HEK293T (cell line): ENCODE measurements at regions not wholly inside any gene's neighbourhood (a gene's known extent, or its start where the extent isn't known, plus 50 kb on each side); places are given as distances from the start of the nearest gene placed in this dataset.
"Not testable (repeated sequence)": the region's sequence is repeated elsewhere in the genome, so short reads cannot be mapped to it uniquely, and the experiment has no call there.

Experiments
- CTCF ChIA-PET: fragments of 350-600 bp; formaldehyde crosslinking; extraction: SDS; loops from one replicate; lab custom pipeline; 2021; ENCODE audit warnings: antibody characterized with exemption, inconsistent platforms; lab: Yijun Ruan, JAX
- POLR2A ChIA-PET: fragments of 350-600 bp; formaldehyde crosslinking; extraction: SDS; loops from one replicate; lab custom pipeline; 2020; ENCODE audit warnings: antibody characterized with exemption, inconsistent platforms; lab: Yijun Ruan, JAX
- DNase-seq: peaks from one replicate; pipeline ENCODE4 v3.0.0; 2012; ENCODE audit warnings: mixed read lengths; ENCODE audit errors: extremely low spot score
- BHLHE40 ChIP-seq: fragments of 450-650 bp; IDR thresholded peaks from 2 replicates; pipeline ENCODE4 v1.6.1; 2016; ENCODE audit warnings: mild to moderate bottlenecking, moderate library complexity, borderline replicate concordance
- CTBP1 ChIP-seq: fragments of 450-650 bp; IDR thresholded peaks from 2 replicates; pipeline ENCODE4 v1.6.1; 2016; ENCODE audit warnings: borderline replicate concordance
- FOXM1 ChIP-seq: fragments of 450-650 bp; IDR thresholded peaks from 2 replicates; pipeline ENCODE4 v1.6.1; 2017; ENCODE audit warnings: mild to moderate bottlenecking, borderline replicate concordance
- HDGF ChIP-seq: fragments of 450-650 bp; IDR thresholded peaks from 2 replicates; pipeline ENCODE4 v1.6.1; 2017; ENCODE audit warnings: antibody characterized with exemption, borderline replicate concordance
- L3MBTL2 ChIP-seq: fragments of 450-650 bp; conservative IDR thresholded peaks from 2 replicates; pipeline ENCODE4 v1.6.1; 2016; ENCODE audit warnings: mild to moderate bottlenecking
- NFRKB ChIP-seq: fragments of 450-650 bp; IDR thresholded peaks from 2 replicates; pipeline ENCODE4 v1.6.1; 2016; ENCODE audit warnings: mild to moderate bottlenecking, moderate library complexity
- SUZ12 ChIP-seq: fragments of 450-650 bp; IDR thresholded peaks from 2 replicates; pipeline ENCODE4 v1.6.1; 2016; ENCODE audit warnings: mild to moderate bottlenecking
- TARDBP ChIP-seq: fragments of 450-650 bp; IDR thresholded peaks from 2 replicates; pipeline ENCODE4 v1.6.1; 2016
- TF ChIP-seq, protein P1 (sequence below): fragments of 450-650 bp; IDR thresholded peaks from 2 replicates; pipeline ENCODE4 v1.6.1; 2016

DNA sequence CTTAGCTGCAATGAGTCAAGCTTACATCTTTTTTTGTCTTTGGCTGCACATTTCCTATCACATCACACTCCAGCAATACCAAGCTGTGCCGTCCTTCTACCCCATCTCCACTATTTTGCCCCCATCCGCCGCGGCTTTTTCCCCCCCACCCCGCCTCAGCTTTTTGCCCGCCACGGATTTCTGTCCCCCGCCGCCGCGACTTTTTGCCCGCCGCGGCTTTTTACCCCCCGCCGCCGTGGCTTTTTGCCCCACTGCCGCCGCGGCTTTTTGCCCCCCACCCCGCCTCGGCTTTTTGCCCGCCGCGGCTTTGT, 2785.4 kb downstream of the RPIA start:
- POLR2A ChIA-PET, DNase-seq, CTCF ChIA-PET: not testable (repeated sequence)

DNA sequence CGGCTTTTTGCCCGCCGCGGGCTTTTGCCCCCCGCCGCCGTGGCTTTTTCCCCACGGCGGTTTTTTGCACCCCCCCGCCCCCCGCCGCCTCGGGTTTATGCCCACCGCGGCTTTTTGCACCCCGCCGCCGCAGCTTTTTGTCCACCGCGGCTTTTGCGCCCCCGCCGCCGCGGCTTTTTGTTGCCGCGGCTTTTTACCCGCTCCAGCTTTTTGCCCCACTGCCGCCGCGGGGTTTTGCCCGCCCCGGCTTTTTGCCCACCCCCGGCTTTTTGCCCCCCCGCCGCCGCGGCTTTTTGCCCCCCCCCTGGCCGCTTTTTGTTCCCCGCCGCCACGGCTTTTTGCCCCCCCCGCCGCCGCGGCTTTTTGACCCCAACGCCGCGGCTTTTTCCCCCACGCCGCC, 2785.8 kb downstream of the RPIA start:
- POLR2A ChIA-PET, DNase-seq, CTCF ChIA-PET: not testable (repeated sequence)

DNA sequence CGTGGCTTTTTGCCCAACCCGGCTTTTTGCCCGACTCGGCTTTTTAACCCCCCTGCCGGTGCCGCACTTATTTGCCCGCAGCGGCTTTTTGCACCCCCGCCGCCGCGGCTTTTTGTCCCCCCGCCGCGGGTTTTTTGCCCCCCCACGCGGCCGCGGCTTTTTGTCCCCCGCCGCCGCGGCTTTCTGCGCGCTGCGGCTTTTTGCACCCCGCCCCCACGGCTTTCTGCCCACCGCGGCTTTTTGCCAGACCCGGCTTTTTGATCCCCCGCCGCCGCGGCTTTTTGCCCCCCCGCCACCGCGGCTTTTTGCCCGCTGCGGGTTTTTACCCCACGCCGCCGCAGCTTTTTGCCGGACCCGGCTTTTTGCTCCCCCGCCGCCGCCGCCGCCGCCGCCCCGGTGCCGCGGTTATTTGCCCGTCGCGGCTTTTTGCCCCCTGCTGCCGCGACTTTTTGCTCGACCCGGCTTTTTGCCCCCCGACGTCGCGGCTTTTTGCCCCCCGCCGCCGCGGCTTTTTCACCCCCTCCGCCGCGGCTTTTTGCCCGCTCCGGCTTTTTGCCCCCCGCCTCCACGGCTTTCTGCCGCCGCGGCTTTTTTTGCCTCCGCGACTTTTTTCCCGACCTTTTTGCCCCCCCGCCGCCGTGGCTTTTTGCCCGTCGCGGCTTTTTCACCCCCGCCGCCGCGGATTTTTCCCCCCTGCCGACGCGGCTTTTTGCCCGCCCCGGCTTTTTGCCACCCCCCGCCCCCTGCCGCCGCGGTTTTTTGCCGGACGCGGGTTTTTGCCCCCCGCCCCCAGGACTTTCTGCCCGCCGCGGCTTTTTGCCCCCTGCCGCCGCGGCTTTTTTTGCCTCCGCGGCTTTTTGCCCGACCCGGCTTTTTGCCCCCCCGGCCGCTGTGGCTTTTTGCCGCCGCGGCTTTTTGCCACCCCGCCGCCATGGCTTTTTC, 2786.5 kb downstream of the RPIA start:
- ChIA-PET POLR2A (no interaction called here), CTCF (no interaction called here)
- no peak for TF ChIP-seq NFRKB
- TF ChIP-seq, protein P1, sequence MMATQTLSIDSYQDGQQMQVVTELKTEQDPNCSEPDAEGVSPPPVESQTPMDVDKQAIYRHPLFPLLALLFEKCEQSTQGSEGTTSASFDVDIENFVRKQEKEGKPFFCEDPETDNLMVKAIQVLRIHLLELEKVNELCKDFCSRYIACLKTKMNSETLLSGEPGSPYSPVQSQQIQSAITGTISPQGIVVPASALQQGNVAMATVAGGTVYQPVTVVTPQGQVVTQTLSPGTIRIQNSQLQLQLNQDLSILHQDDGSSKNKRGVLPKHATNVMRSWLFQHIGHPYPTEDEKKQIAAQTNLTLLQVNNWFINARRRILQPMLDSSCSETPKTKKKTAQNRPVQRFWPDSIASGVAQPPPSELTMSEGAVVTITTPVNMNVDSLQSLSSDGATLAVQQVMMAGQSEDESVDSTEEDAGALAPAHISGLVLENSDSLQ, result no peak
- no peak for TF ChIP-seq FOXM1
- TF ChIP-seq SUZ12, result 0 out of 2 replicates have a peak, but pooled peaks have one; percentile 22
- no peak for TF ChIP-seq BHLHE40
- no peak for TF ChIP-seq CTBP1
- no peak for TF ChIP-seq L3MBTL2
- no peak for TF ChIP-seq TARDBP
- TF ChIP-seq HDGF, result no peak
- DNase-seq, result peak; percentile 0

DNA sequence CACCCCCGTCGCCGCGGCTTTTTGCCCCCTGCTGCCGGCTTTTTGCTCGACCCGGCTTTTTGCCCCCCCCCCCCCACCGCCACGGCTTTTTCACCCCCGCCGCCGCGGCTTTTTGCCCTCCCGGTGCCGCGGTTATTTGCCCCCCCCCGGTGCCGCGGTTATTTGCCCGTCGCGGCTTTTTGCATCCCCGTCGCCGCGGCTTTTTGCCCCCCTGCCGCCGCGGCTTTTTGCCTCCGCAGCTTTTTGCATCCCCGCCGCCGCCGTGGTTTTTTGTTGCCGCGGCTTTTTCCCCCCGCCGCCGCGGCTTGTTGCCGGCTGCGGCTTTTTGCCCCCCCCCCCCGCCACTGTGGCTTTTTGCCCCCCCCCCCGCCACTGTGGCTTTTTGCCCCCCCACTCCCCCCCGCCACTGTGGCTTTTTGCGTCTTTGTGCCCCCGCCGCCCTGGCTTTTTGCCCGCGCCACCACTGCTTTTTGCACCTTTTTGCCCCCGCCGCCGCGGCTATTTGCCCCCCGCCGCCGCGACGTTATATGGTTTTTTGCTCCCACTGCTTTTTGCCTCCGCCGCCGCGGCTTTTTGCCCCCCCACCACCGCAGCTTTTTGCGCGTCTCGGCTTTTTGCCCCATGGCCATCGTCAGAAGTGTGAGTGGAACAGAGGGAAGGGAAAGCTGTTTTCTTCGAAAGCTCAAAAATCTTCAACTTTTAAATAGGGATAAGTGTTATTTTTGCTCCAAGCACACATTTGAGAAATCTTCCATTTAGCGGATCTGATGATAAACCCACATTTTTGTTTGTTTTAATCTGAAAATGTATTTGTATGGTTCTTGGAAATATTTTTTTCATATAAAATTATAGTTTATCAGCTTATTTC, 2787.6 kb downstream of the RPIA start:
- CTCF ChIA-PET, POLR2A ChIA-PET, DNase-seq: not testable (repeated sequence)

DNA sequence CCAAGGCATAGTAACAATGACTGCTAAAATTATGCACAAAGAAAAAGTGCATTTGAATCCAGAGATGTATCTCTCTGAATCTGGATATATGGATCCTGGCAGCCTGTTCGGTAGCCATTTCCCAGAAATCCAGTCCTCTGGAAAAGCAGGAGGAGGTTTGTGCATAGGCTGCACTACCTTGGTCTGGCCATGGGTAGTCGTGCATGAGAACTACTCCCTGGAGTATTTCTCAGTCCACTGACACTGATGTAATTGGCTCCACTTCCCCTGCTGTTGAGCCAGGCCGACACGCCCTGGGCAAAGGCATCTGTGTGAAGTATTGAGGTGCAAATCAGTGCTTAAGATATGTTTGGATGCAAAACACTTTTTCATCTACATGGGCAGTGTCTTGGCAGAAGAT, 2793.8 kb downstream of the RPIA start:
- DNase-seq, CTCF ChIA-PET, POLR2A ChIA-PET: not testable (repeated sequence)

DNA sequence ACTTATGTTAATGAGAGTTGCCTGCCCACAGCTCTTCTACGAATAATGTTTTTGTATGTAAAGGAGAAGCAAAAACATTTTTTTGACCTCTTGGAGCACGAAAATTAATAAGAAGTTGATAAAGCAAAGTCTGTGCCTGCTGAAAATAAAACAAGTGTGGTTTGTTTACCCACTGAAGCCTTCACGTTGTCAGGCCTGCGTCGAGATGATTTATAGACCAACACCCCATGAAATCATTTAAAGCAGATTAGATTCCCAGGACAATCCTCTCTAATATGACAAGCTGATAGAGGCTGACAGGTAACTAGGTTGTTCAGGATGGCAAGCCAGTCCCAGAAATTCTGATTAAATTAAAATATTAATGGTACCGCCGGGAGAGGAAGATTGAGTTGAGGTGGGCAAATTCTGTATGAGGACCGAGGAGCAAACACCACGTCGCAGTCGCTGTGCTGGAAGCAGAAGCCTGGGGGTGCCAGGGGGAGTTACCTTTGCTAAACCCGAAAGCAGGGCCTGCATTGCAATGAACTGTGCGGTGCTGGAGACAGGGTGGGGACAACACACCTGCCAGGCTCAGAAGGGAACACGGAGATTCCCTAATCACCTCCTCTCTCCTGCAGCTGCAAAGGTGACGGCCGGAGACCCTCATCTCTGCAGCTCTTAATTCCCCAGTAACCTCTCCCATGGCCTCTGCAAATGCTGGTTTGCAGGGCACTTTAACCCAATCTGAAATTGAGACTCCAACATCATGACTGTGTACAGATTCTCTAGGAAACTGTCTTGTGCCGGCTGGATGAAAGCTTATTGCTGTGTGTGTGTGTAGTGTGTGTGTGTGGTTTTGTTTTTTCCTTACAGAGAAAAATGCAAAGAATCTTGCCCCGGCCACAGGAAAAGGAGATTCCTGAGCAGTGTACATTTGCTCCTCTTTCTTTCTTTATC, 2805.9 kb downstream of the RPIA start:
- CTCF ChIA-PET, POLR2A ChIA-PET, DNase-seq: not testable (repeated sequence)

DNA sequence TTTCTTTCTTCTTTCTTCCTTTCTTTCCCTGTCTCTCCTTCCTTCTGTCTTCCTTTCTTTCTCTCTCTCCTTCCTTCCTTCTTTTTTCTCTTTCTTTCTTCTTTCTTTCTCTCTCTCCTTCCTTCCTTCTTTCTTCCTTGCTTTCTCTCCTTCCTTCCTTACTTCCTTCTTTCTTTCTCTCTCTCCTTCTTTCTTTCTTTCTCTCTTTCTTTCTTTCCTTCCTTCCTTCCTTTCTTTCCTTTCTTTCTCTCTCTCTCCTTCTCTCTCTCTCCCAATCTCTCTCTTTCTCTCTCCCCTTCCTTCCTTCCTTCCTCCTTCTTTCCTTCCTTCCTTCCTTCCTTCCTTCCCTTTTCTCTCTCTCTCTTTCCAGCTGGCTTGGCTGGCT, 2806.6 kb downstream of the RPIA start:
- DNase-seq, POLR2A ChIA-PET, CTCF ChIA-PET: not testable (repeated sequence)

DNA sequence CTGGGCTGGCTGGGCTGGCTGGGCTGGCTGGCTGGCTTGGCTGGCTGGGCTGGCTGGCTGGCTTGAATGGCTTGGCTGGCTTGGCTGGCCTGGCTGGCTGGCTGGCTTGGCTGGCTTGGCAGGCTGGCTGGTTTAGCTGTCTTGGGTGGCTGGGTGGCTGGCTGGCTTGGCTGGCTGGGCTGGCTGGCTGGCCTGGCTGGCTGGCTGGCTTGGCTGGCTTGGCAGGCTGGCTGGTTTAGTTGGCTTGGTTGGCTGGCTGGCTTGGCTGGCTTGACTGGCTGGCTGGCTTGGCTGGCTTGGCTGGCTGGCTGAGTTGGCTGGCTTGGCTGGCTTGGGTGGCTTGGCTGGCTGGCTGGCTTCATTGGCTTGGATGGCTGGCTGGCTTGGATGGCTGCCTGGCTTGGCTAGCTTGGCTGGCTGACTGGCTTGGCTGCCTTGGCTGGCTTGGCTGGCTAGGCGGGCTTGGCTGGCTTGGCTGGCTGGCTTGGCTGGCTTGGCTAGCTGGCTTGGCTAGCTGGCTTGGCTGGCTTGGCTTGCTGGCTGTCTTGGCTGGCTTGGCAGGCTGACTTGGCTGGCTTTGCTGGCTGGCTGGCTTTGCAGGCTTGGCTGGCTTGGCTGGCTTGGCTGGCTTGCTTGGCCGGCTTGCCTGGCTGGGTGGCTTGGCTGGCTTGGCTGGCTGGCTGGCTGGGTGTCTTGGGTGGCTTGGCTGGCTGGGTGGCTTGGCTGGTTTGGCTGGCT, 2807.2 kb downstream of the RPIA start:
- POLR2A ChIA-PET, CTCF ChIA-PET, DNase-seq: not testable (repeated sequence)

DNA sequence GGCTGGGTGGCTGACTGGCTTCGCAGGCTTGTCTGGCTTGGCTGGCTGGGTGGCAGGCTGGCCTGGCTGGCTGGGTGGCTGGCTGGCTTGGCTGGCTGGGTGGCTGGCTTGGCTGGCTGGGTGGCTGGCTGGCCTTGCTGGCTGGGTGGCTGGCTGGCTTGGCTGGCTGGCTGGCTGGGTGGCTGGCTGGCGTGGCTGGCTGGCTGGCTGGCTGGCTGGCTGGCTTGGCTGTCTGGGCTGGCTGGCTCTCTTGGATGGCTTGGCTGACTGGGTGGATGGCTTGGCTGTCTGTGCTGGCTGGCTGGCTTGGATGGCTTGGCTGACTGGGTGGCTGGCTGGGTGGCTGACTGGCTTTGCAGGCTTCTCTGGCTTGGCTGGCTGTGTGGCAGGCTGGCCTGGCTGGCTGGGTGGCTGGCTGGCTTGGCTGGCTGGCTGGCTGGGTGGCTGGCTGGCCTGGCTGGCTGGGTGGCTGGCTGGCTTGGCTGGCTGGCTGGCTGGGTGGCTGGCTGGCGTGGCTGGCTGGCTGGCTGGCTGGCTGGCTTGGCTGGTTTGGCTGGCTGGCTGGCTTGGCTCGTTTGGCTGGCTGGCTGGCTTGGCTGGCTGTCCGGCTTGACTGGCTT, 2808.1 kb downstream of the RPIA start:
- POLR2A ChIA-PET, CTCF ChIA-PET, DNase-seq: not testable (repeated sequence)

DNA sequence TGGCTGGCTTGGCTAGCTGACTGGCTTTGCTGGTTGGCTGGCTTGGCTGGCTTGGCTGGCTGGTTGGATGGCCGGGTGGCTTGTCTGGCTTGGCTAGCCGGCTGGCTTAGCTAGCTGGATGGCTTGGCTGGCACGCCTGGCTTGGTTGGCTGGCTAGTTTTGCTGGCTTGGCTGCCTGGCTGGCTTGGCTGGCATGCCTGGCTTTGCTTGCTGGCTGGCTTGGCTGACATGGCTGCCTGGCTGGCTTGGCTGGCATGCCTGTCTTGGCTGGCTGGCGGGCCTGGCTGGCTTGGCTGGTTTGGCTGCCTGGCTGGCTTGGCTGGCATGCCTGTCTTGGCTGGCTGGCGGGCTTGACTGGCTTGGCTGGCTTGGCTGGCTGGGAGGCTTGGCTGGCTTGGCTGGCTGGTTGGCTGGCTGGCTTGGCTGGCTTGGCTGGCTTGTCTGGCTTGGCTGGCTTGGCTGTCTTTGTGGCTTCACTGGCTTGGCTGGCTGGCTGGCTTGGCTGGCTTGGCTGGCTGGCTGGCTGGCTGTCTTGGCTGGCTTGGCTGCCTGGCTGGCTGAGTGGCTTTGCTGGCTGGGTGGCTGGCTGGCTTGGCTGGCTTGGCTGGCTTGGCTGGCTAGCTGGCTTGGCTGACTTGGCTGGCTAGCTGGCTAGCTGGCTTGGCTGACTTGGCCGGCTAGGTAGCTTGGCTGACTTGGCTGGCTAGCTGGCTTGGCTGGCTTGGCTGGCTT, 2808.9 kb downstream of the RPIA start:
- CTCF ChIA-PET, result not testable (repeated sequence)

DNA sequence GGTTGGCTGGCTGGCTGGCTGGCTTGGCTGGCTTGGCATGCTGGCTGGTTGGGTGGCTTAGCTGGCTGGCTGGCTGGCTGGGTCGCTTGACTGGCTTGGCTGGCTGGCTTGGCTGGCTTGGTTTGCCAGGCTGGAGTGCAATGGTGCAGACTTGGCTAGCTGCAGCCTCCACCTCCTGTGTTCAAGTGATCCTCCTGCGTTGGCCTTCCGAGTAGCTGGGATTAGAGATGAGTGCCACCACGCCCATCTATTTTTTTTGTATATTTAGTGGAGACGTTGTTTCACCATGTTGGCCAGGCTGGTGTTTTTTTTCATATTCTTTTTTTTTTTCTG, 2809.5 kb downstream of the RPIA start:
- CTCF ChIA-PET, DNase-seq, POLR2A ChIA-PET: not testable (repeated sequence)

More for the DNA sequence above, 2808.9 kb downstream of the RPIA start:
- POLR2A ChIA-PET, DNase-seq: not testable (repeated sequence)

DNA sequence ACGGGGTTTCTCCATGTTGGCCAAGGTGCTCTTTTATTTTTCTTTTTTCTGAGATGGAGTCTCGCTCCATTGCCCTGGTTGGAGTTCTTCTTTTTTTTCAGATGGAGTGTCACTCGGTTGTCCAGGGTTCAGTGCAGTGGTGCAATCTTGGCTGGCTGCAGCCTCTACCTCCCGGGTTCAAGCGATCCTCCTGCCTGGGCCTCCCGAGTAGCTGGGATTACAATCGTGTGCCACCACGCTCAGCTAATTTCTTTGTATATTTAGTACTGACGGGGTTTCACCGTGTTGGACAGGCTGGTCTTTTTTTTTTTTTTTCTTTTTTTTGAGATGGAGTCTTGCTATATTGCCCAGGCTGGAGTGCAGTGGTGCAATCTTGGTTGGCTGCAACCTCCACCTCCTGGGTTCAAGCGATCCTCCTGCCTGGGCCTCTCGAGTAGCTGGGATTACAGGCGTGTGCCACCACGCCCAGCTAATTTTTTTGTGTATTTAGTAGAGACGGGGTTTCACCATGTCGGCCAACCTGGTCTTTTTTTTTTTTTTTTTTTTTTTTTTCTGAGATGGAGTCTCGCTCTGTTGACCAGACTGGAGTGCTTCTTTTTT, 2810.1 kb downstream of the RPIA start:
- POLR2A ChIA-PET, DNase-seq, CTCF ChIA-PET: not testable (repeated sequence)

DNA sequence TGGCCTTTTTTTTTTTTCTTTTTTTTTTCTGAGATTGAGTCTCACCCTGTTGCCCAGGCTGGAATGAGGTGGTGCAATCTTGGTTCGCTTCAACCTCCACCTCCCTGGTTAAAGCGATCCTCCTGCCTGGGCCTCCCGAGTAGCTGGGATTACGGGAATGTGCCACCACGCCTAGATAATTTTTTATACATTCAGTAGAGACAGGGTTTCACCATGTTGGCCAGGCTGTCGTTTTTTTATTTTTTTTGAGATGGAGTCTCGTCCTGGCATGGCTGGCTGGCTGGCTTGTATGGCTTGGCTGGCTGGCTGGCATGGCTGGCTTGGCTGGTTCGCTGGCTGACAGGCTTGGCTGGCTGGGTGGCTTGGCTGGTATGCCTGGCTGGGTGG, 2812.1 kb downstream of the RPIA start:
- DNase-seq, CTCF ChIA-PET, POLR2A ChIA-PET: not testable (repeated sequence)
